ENCODE measurements at regions not wholly inside any gene's neighbourhood (a gene's known extent, or its start where the extent isn't known, plus 50 kb on each side); places are given as distances from the start of the nearest gene placed in this dataset.

DNA sequence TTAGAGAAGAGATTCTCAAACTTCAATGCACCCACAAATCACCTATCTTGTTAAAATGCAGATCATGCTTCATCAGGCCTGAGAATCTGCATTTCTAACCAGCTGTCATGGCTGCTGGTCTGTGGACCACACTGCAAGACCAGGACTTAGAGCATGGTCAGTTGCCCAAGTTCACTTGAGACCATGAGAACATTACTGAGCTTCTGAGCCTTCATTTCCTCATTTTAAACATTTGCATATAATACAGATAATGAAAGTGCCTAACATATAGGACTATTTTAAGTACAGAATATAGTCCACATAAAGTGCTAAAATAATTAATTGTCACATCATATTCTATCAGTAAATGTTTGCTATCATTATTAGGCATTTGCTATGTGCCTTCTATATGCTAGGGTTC lies 260.8 kb upstream of the TNC start:
- no peaks in the 10 kb centered on the region for H3K36me3 ChIP-seq (ENCODE audit: control insufficient read depth, insufficient read depth, low read length)
- TF ChIP-seq, protein P1, sequence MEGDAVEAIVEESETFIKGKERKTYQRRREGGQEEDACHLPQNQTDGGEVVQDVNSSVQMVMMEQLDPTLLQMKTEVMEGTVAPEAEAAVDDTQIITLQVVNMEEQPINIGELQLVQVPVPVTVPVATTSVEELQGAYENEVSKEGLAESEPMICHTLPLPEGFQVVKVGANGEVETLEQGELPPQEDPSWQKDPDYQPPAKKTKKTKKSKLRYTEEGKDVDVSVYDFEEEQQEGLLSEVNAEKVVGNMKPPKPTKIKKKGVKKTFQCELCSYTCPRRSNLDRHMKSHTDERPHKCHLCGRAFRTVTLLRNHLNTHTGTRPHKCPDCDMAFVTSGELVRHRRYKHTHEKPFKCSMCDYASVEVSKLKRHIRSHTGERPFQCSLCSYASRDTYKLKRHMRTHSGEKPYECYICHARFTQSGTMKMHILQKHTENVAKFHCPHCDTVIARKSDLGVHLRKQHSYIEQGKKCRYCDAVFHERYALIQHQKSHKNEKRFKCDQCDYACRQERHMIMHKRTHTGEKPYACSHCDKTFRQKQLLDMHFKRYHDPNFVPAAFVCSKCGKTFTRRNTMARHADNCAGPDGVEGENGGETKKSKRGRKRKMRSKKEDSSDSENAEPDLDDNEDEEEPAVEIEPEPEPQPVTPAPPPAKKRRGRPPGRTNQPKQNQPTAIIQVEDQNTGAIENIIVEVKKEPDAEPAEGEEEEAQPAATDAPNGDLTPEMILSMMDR (IDR thresholded peaks at IDR 0.05) = no peak
- no peak overlapping the region for H3K27ac Mint-ChIP-seq
- peaks cover 0 to 2% of the 10 kb centered on the region in 2 donors for H3K27me3 Mint-ChIP-seq (ENCODE audit: low read depth in 2 of 2)
- no peak for ATAC-seq
- no peak for DNase-seq
- intact Hi-C loops (cut with micrococcal nuclease) = no loop called here
- H3K4me1 Mint-ChIP-seq = no peaks in the 10 kb centered on the region
- no peak overlapping the region for H3K27ac ChIP-seq (ENCODE audit: low read length)
- peaks cover 6% of the 10 kb centered on the region for H3K9me3 ChIP-seq (ENCODE audit: control insufficient read depth, insufficient read depth, low read length)
- H3K9me3 Mint-ChIP-seq = peaks cover 4 to 11% of the 10 kb centered on the region in 2 donors
- no peak overlapping the region for H3K4me3 Mint-ChIP-seq
- H3K4me3 ChIP-seq (ENCODE audit: low read length) = no peak overlapping the region
- H3K4me1 ChIP-seq (ENCODE audit: control insufficient read depth, insufficient read depth, low read length) = no peaks in the 10 kb centered on the region
- no peaks in the 10 kb centered on the region for H3K36me3 Mint-ChIP-seq
- no peaks in the 10 kb centered on the region for H3K27me3 ChIP-seq (ENCODE audit: control insufficient read depth, insufficient read depth, low read length)

DNA sequence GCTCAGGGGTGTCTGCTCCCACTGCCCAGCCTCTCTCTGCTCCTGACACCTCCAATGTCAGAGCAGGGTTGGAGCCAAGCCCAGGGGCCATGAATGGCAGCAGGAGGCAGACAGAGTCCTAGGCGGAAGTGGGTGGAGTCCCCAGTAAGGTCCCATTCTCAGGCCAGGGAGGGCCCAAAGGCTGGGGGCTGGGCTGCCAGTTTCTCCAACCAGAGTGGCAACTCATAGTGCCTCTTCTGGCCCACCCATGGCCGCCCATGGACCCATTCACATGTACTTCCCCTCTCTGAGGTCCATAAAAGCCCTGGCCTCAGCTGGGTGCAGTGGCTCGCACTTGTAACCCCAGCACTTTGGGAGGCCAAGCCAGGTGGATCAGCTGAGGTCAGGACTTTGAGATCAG lies 261.8 kb upstream of the TNC start:
- Histone ChIP-seq H3K36me3 (ENCODE audit: control insufficient read depth, insufficient read depth, low read length) (no peaks in the 10 kb centered on the region), H3K4me1 (ENCODE audit: control insufficient read depth, insufficient read depth, low read length) (no peaks in the 10 kb centered on the region), H3K4me3 (ENCODE audit: low read length) (no peak overlapping the region), H3K9me3 (ENCODE audit: control insufficient read depth, insufficient read depth, low read length) (peaks cover 6% of the 10 kb centered on the region), H3K27me3 (ENCODE audit: control insufficient read depth, insufficient read depth, low read length) (no peaks in the 10 kb centered on the region), H3K27ac (ENCODE audit: low read length) (no peak overlapping the region)
- no peaks in the 10 kb centered on the region for H3K36me3 Mint-ChIP-seq
- H3K4me1 Mint-ChIP-seq = no peaks in the 10 kb centered on the region
- no peak overlapping the region for H3K4me3 Mint-ChIP-seq
- H3K27ac Mint-ChIP-seq = no peak overlapping the region
- DNase-seq (no peak), ATAC-seq (no peak)
- intact Hi-C loops (cut with micrococcal nuclease) = no loop called here
- 83% methylated on average over 3 of the region's 3 CpGs for WGBS (ENCODE audit: insufficient coverage)
- H3K9me3 Mint-ChIP-seq = peaks cover 4 to 11% of the 10 kb centered on the region in 2 donors
- TF ChIP-seq, protein P1 (IDR thresholded peaks at IDR 0.05) = no peak
- H3K27me3 Mint-ChIP-seq (ENCODE audit: low read depth in 2 of 2) = peaks cover 0 to 2% of the 10 kb centered on the region in 2 donors

DNA sequence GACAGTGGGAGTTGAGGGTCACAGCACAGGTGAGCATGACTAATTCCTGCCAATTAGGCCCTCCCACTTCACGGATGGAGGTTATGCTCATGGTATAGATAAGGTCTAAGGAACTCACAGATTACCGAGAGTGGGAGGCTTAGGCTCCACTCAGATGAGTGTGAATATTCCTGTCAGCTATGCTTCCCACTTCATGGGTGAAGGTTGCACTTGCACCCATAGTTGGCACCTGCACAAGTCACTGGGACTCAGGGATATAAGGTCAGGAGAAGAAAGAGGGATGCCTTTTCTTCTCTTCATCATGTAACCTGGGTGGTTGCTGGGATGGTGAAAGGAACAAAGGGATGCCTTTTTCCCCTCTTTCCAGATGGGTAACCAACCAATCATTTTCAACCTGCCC lies 264.9 kb upstream of the TNC start:
- Histone ChIP-seq H3K4me3 (ENCODE audit: low read length) (no peak overlapping the region), H3K9me3 (ENCODE audit: control insufficient read depth, insufficient read depth, low read length) (peaks cover 6% of the 10 kb centered on the region), H3K27ac (ENCODE audit: low read length) (no peak overlapping the region), H3K36me3 (ENCODE audit: control insufficient read depth, insufficient read depth, low read length) (no peaks in the 10 kb centered on the region), H3K27me3 (ENCODE audit: control insufficient read depth, insufficient read depth, low read length) (no peaks in the 10 kb centered on the region), H3K4me1 (ENCODE audit: control insufficient read depth, insufficient read depth, low read length) (no peaks in the 10 kb centered on the region)
- DNase-seq (no peak), ATAC-seq (no peak)
- Mint-ChIP-seq H3K9me3 (peaks cover 4 to 9% of the 10 kb centered on the region in 2 donors), H3K27ac (no peak overlapping the region), H3K27me3 (ENCODE audit: low read depth in 2 of 2) (no peaks in the 10 kb centered on the region), H3K4me3 (no peak overlapping the region), H3K36me3 (no peaks in the 10 kb centered on the region), H3K4me1 (no peaks in the 10 kb centered on the region)
- 89% methylated on average over 2 of the region's 2 CpGs for WGBS (ENCODE audit: insufficient coverage)
- intact Hi-C loops (cut with micrococcal nuclease) = no loop called here
- TF ChIP-seq, protein P1 (IDR thresholded peaks at IDR 0.05) = no peak

DNA sequence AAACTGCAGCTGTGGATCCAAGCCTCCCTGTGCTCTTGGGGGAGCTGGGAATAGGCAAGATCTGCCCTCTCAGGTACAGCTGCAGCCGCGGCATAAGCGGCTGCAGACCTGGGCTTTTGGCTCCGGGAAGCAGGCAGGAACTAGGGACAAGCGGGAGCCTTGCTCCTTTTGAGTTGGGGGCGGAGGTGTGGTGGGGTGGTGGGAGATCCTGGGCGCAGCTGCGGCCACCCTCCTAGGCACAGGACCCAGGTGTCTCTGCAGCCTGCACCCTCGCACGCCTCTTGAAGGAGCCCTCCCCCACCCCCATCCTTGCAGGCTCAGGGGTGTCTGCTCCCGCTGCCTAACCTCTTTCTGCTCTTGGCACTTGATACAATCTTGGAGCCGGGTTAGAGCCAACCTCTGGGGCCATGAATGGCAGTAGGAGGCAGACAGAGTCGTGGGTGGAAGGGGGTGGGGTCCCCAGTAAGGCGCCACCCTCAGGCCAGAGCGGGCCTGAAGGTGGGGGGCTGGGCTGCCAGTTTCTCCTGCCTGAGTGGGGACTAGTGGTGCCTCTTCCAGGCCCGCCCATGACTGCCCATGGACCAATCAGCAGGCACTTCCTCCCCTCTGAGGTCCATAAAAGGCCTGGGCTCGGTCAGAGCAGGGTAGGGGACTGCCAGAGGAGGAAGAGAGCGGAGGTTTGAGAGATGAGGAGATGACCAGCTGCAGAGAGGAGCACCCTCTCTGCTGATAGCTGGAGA lies 267.6 kb upstream of the TNC start:
- H3K27me3 Mint-ChIP-seq (ENCODE audit: low read depth in 2 of 2) = no peaks in the 10 kb centered on the region
- Histone ChIP-seq H3K27me3 (ENCODE audit: control insufficient read depth, insufficient read depth, low read length) (no peaks in the 10 kb centered on the region), H3K27ac (ENCODE audit: low read length) (no peak overlapping the region), H3K36me3 (ENCODE audit: control insufficient read depth, insufficient read depth, low read length) (no peaks in the 10 kb centered on the region), H3K9me3 (ENCODE audit: control insufficient read depth, insufficient read depth, low read length) (peaks cover 6% of the 10 kb centered on the region), H3K4me1 (ENCODE audit: control insufficient read depth, insufficient read depth, low read length) (no peaks in the 10 kb centered on the region), H3K4me3 (ENCODE audit: low read length) (no peak overlapping the region)
- no peak overlapping the region for H3K4me3 Mint-ChIP-seq
- 88% methylated on average over 17 of the region's 18 CpGs for WGBS (ENCODE audit: insufficient coverage)
- no peaks in the 10 kb centered on the region for H3K4me1 Mint-ChIP-seq
- no peaks in the 10 kb centered on the region for H3K36me3 Mint-ChIP-seq
- ATAC-seq (no peak), DNase-seq (no peak)
- no peak overlapping the region for H3K27ac Mint-ChIP-seq
- H3K9me3 Mint-ChIP-seq = peaks cover 7 to 12% of the 10 kb centered on the region in 2 donors
- TF ChIP-seq, protein P1 (IDR thresholded peaks at IDR 0.05) = no peak
- intact Hi-C loops (cut with micrococcal nuclease) = no loop called here

All from natural killer cell (primary cell).